ENCODE measurements at regions not wholly inside any gene's neighbourhood (a gene's known extent, or its start where the extent isn't known, plus 50 kb on each side); places are given as distances from the start of the nearest gene placed in this dataset.

DNA sequence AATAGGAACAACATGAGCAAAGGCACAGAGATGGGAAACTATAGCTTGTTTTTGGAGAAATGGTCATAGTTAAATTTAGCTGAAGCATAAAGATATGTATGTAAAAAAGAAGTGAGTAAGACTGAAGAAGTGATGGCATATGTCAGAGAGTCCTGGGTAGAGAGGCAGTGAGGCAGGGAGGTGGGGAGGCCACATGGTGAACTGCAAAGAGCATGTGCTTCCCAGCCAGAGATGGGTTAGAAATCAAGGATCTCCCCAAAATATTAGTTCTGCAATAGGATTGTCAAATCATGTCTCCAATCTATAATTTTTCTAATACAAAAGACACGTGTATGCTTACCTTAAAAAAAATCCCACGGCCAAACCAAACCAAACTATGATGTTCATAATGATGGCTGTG lies 82.1 kb upstream of the STXBP6 start:
- TF ChIP-seq, protein P1, sequence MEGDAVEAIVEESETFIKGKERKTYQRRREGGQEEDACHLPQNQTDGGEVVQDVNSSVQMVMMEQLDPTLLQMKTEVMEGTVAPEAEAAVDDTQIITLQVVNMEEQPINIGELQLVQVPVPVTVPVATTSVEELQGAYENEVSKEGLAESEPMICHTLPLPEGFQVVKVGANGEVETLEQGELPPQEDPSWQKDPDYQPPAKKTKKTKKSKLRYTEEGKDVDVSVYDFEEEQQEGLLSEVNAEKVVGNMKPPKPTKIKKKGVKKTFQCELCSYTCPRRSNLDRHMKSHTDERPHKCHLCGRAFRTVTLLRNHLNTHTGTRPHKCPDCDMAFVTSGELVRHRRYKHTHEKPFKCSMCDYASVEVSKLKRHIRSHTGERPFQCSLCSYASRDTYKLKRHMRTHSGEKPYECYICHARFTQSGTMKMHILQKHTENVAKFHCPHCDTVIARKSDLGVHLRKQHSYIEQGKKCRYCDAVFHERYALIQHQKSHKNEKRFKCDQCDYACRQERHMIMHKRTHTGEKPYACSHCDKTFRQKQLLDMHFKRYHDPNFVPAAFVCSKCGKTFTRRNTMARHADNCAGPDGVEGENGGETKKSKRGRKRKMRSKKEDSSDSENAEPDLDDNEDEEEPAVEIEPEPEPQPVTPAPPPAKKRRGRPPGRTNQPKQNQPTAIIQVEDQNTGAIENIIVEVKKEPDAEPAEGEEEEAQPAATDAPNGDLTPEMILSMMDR (IDR thresholded peaks at IDR 0.05; ENCODE audit: insufficient read depth, low read depth, low read length): no peak
- TF ChIP-seq EZH2 (IDR thresholded peaks at IDR 0.05; ENCODE audit: insufficient read depth, low read length): no peak

Data from astrocyte (in vitro differentiated cells and primary cell).